Stimulated activated naive B cell treated with anti-CD40 and anti-IgM and Interleukin-4, amounts not matched to agents 10 μg/mL and 1 μg/mL and 100 μg/mL, for 72 hours (primary cell): ENCODE measurements at regions not wholly inside any gene's neighbourhood (a gene's known extent, or its start where the extent isn't known, plus 50 kb on each side); places are given as distances from the start of the nearest gene placed in this dataset.
A peak's percentile ranks its signal among the peaks of the same experiment; 100 is the strongest.

ENCODE experiments used
- ATAC-seq, 2 donors: fragments of 150-1000 bp; cut with Tn5 transposase; replicated peaks; 2 replicates each; pipeline ENCODE4 v1.10.0; 2021; ENCODE audit warnings: moderate library complexity in 1 of 2
- DNase-seq: peaks from one replicate; pipeline ENCODE4 v3.0.0; 2021
- H3K27ac Mint-ChIP-seq: one replicate; pipeline ENCODE4 v1.8.0; 2022; ENCODE audit warnings: mild to moderate bottlenecking, mixed read lengths
- H3K27me3 Mint-ChIP-seq, 2 donors: one replicate each; pipeline ENCODE4 v1.8.0; 2022; ENCODE audit warnings: mixed read lengths in 2 of 2
- H3K36me3 Mint-ChIP-seq, 2 donors: one replicate each; pipeline ENCODE4 v1.8.0; 2022; ENCODE audit warnings: mixed read lengths in 2 of 2, mild to moderate bottlenecking in 1 of 2
- H3K4me1 Mint-ChIP-seq, 2 donors: one replicate each; pipeline ENCODE4 v1.8.0; 2022; ENCODE audit warnings: mixed read lengths in 2 of 2, mild to moderate bottlenecking in 1 of 2
- H3K4me3 Mint-ChIP-seq, 2 donors: one replicate each; pipeline ENCODE4 v1.8.0; 2022; ENCODE audit warnings: mild to moderate bottlenecking in 2 of 2, mixed read lengths in 2 of 2, moderate library complexity in 1 of 2
- H3K9me3 Mint-ChIP-seq, 2 donors: one replicate each; pipeline ENCODE4 v1.8.0; 2022; ENCODE audit warnings: mixed read lengths in 2 of 2, mild to moderate bottlenecking in 1 of 2

DNA sequence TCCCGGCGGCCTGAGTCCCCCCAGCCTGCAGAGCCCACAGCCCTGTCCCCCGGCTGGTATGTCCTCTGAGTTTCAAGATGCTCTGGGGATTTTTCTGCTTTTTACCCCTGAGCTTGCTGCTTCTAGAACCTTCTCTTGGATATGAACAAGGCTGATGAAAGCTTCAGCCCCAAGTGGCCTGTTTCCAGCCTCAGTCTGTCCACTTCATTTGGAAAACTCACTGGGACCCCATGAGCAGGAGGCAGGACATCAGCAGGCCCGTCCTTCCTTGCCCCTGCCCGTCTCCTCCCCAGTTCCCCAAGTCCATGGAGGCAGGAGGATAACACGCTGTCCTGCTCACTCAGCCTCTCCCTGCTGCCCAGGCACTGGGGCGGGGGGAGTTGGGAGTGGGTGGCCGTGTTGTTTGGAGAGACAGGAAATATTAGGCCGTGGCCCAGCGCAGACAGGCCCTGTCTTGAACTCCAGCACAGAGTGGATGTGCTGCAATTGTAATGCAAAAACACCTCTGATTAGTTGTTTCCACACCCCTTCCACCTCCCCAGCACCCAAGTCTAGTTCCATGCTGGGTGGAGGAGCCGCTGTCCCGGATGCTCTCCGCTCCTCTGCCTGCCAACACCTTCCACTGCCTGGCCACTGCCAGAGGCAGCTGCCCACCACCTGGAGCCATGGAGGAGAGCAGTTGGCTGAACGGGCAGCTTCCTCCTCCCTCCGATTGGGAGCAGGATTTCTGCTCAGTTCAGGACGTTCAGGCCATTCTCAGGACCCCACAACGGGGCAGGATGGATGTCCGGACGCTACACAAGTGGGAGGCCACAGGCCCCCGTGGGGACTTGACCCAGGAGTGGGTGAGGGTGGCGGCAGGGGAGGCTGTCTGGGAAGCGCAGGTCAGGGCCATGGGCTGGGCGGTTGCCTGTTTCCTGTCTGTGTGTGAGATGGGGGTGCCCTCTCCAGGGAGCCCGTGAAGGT lies 216.9 kb upstream of the GSE1 start:
- peaks cover 10 to 26% of the 10 kb centered on the region in 2 donors for H3K4me1 Mint-ChIP-seq
- DNase-seq, result no peak
- peaks cover 0 to 32% of the 10 kb centered on the region in 2 donors for H3K27me3 Mint-ChIP-seq
- peak in 1 of 2 donors; percentile 4 for ATAC-seq
- H3K9me3 Mint-ChIP-seq, result no peaks in the 10 kb centered on the region
- no peaks in the 10 kb centered on the region for H3K36me3 Mint-ChIP-seq
- H3K4me3 Mint-ChIP-seq, result peak overlapping the region in 1 of 2 donors; percentile 12
- no peak overlapping the region for H3K27ac Mint-ChIP-seq

DNA sequence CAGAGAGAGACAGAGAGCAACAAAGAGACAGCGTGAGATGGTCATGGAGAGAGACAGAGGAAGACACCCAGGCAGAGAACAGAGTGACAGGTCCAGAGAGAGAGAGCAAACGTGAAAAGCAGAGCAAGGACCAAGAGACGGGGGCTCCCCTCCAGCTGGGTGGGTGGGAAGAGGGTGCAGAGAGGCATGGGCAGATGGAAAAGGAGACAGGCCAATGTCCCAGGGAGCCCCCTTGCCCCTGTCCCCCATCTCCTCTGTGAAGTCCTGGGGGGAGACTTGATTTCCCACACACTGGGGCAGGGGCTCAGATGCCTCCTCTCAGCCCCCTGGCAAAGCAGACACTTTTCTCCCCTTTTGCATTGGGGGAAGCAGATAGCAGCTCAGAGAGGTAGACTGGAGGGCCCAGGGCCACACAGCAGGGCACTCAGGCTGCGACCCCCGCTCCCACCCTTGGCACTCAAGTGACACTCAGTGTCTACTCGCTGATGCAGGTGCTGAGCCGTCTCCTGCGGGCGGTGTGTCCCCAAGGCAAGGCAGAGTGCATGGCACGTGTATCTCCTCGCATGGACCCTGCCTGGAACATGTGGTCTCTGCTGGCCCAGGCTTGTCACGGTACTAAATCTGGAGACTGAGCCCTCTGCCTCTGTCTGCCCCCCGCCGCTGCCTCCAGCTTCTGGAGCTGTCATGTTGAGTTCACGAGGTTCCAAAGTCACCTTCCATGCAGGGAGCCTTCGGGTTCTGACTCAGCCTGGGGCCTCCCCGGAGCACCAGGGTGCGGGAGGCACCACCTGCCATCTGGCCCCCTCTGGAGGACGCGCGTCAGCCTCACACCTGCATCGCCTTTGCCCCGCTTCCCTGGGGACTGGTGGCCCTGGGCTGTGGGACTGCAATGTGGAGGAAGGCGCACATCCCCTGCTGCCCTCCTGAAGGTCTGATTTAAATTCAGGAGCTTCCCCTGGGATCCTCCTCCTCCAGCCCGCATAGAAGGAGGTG lies 215.9 kb upstream of the GSE1 start:
- peak overlapping the region in 1 of 2 donors; percentile 12 for H3K4me3 Mint-ChIP-seq
- peak; percentile 67 to 80 for ATAC-seq
- DNase-seq, result peak; percentile 68

DNA sequence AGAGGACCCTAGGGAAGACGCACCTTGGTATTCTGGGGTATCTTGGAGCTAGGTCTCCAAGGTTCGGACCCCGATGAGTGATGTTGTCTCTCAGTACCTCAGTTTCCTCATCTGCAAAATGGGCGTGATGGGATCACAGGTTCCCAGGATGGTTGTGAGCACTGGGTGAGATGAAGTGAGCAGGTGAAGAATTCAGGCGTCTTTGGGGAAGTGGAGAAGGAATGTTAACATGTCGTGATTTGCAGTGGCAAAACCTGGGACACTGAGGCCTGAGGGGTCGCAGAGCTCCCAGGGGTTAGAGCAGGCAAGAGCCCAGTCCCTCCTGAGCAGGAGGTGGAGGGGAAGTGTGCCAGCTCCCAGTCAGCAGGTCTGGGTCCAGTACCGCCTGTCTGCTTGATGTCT lies 215.1 kb upstream of the GSE1 start:
- no peak for DNase-seq
- Mint-ChIP-seq H3K9me3 (no peaks in the 10 kb centered on the region), H3K27ac (no peak overlapping the region), H3K36me3 (no peaks in the 10 kb centered on the region), H3K27me3 (peaks cover 0 to 28% of the 10 kb centered on the region in 2 donors), H3K4me3 (no peak overlapping the region), H3K4me1 (peaks cover 10 to 28% of the 10 kb centered on the region in 2 donors)
- no peak for ATAC-seq

More for the DNA sequence above, 215.9 kb upstream of the GSE1 start:
- Mint-ChIP-seq H3K27me3 (peaks cover 0 to 28% of the 10 kb centered on the region in 2 donors), H3K9me3 (no peaks in the 10 kb centered on the region), H3K4me1 (peaks cover 10 to 26% of the 10 kb centered on the region in 2 donors), H3K36me3 (no peaks in the 10 kb centered on the region), H3K27ac (no peak overlapping the region)

DNA sequence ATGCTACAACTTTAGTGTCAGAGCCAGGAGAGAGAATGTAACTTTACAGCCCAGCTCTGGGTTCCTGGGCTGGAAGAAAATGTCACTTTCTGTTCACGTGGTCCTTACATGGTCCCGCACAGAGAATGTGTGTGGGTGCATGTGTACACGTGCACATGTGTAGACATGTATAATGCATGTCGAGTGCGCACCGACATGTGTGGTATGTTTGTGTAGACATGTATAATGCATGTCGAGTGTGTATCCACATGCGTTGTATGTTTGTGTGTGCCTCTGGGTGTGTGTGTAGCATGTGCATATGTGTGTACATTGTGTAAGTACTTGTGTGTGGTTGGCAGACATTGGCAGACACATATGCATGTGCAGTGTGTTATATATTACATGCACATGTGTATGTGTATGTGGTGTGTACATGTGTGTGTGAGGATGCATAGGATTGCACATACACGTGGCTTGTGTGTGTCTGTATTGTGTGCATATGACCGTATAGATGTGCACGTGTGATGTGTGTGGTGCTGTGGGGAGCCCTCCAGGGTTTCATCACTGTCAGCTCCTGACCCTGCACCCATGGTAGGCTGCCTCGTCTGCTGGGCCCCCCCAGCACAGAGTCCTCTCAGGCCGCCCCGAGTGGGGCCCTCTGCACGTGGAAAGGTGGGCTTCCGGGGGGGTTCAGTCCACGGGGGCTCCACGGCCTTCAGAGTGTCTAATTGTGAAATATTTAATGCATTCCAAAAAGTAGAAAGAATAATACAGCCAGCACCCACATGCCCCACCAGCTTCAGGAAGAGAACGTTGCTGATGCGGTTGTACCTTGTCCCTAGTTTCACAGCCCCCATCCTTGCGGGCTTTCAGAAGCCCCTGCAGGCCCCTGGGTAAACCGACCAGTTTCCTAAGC lies 214.2 kb upstream of the GSE1 start:
- Mint-ChIP-seq H3K4me3 (no peak overlapping the region), H3K9me3 (no peaks in the 10 kb centered on the region), H3K4me1 (peaks cover 10 to 30% of the 10 kb centered on the region in 2 donors), H3K36me3 (no peaks in the 10 kb centered on the region), H3K27me3 (peaks cover 0 to 28% of the 10 kb centered on the region in 2 donors), H3K27ac (no peak overlapping the region)
- ATAC-seq, result no peak
- no peak for DNase-seq

DNA sequence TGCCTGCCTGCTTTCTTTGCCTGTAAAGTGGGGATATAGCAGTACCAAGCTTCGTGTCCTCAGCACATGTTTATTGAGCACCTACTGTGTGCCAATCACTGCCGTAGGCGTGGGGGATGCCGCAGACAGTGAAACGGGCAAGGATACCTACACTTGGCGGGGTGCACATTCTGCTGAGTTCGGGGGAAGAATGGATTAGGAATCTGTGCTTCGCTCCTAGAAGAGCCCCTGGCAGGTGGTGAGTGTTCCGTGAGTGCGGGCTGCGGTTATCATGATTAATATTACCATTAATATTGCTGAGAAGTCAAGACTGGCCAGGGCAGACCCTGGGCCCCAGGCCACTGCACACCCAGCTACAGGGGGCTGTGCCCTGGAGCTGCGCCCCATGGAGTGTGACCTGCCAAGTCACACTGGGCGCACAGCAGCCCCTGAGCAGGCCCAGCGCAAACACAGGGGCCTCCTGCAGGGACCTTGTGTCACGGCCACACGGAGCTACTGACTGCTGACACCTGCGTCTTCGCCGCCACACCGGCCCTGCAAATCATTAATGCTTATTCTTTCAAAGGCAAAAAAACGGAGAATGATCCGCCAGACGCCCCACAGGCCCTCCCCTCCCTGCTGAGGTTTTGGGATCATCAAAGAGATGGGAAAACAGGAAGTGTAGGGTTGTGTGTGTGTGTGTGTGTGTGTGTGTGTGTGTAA lies 213.4 kb upstream of the GSE1 start:
- Mint-ChIP-seq H3K27ac (no peak overlapping the region), H3K27me3 (peaks cover 0 to 26% of the 10 kb centered on the region in 2 donors), H3K4me1 (peaks cover 10 to 28% of the 10 kb centered on the region in 2 donors), H3K9me3 (no peaks in the 10 kb centered on the region), H3K4me3 (no peak overlapping the region), H3K36me3 (no peaks in the 10 kb centered on the region)
- no peak for ATAC-seq
- no peak for DNase-seq

DNA sequence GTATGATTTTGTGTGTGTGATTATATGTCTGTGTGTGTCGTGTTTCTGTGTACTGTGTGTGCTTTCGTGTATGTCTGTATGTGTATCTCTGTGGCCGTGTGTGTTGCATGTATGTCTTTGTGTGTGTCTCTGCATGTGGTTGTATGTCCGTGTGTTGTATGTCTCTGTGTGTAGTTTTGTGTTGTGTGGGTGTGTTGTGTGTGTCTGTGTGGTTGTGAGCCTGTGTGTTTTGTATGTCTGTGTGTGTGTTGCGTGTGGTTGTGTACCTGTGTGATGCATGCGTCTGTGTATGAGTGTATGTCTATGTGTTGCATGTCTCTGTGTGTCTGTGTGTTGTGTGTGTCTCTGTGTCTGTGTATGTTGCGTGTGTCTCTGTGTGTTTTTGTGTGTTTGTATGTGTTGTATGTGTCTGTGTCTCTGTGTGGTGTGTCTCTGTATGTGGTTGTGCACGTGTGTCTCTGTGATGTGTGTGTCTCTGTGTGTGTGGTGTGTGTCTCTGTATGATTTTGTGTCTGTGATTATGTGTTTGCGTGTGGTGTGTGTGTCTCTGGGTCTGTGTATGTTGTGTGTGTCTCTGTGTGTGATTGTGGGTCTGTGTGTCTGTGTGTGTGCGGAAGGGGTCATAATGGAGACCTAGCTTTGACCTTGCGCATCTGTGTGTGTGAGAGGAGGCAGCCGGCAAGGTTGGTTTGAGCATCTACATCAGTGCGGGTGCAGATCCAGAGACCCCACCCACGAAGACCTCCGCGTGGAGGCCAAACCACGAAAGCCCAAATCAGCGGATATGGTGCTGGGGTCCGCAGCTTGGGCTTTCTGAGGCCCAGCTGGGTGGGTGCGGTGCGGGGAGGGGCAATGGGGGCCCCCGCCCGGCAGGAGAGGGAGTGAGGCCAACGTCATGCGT lies 212.6 kb upstream of the GSE1 start:
- H3K36me3 Mint-ChIP-seq, result no peaks in the 10 kb centered on the region
- H3K4me3 Mint-ChIP-seq, result no peak overlapping the region
- peaks cover 4 to 23% of the 10 kb centered on the region in 2 donors for H3K4me1 Mint-ChIP-seq
- DNase-seq (no peak), ATAC-seq (no peak)
- H3K27ac Mint-ChIP-seq, result no peak overlapping the region
- no peaks in the 10 kb centered on the region for H3K9me3 Mint-ChIP-seq
- peaks cover 0 to 22% of the 10 kb centered on the region in 2 donors for H3K27me3 Mint-ChIP-seq

DNA sequence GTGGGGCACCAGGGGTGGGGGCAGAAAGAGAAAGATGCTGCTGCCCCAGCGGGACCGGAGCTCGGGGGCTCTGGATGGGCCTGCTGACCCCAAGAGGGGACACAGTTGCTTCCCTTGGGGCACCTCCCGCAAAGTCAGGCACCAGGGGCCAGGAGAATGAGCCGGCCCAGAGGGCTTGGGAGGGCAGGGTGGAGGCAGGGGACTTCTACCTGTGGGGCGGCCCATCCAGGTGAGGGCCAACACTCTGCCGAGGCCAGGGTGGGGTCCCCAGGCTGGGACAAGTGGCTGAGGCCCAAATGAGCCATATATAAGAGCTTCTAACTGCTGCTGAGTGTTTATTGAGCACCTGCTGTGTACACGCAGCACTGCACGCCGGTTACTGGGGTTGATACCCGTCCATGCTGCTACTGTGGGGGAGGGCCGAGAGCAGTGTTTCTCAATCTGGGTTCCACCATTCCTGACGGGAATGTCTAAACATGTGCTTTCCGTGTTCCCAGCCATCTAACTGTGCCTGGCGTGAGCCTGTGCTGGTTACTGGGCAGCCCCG lies 211.7 kb upstream of the GSE1 start:
- peaks cover 0 to 18% of the 10 kb centered on the region in 2 donors for H3K27me3 Mint-ChIP-seq
- DNase-seq, result no peak
- H3K9me3 Mint-ChIP-seq, result no peaks in the 10 kb centered on the region
- no peaks in the 10 kb centered on the region for H3K36me3 Mint-ChIP-seq
- peaks cover 4 to 21% of the 10 kb centered on the region in 2 donors for H3K4me1 Mint-ChIP-seq
- no peak overlapping the region for H3K4me3 Mint-ChIP-seq
- no peak for ATAC-seq
- no peak overlapping the region for H3K27ac Mint-ChIP-seq

DNA sequence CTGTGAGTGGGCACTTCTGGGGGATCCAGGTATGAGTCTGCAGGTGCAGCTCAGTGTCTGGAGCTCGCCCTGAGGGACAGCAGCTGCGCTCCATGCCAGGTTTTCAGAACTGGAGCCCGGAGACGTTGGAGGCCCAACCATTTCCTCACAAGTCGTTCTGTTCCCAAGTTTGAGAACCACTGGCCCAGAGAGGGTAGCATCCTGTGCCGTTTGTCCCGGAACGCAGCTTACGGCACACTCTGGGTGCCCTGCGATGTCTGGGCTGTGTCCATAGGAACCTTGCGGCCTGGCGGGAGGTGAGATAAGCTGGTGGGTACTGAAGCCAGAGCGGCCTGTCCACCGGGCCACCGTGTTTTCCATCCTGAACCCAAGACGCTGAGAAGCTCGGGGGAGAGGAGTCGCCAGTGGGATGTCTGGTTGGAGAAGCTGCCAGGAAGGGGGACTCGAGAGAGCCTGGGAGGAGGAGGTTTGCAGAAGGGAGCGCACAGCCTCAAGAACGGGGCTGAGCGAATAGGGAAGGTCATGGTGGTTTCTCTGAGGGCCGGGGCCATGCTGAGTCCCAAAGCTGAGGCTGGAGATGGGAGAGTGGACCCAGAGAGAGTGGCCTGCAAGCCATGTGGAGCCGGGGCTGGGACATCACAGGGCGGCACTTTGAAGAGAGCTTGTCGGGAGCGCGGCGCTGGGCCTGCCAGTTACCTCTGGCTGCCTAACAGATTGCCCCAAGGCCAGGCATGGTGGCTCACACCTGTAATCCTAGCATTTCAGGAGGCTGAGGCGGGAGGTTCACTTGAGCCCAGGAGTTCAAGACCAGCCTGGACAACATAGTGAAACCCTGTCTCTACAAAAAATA lies 211.0 kb upstream of the GSE1 start:
- DNase-seq (no peak), ATAC-seq (no peak)
- no peak overlapping the region for H3K4me3 Mint-ChIP-seq
- no peaks in the 10 kb centered on the region for H3K9me3 Mint-ChIP-seq
- H3K4me1 Mint-ChIP-seq, result peaks cover 4 to 17% of the 10 kb centered on the region in 2 donors
- no peak overlapping the region for H3K27ac Mint-ChIP-seq
- no peaks in the 10 kb centered on the region for H3K36me3 Mint-ChIP-seq
- peaks cover 0 to 13% of the 10 kb centered on the region in 2 donors for H3K27me3 Mint-ChIP-seq

DNA sequence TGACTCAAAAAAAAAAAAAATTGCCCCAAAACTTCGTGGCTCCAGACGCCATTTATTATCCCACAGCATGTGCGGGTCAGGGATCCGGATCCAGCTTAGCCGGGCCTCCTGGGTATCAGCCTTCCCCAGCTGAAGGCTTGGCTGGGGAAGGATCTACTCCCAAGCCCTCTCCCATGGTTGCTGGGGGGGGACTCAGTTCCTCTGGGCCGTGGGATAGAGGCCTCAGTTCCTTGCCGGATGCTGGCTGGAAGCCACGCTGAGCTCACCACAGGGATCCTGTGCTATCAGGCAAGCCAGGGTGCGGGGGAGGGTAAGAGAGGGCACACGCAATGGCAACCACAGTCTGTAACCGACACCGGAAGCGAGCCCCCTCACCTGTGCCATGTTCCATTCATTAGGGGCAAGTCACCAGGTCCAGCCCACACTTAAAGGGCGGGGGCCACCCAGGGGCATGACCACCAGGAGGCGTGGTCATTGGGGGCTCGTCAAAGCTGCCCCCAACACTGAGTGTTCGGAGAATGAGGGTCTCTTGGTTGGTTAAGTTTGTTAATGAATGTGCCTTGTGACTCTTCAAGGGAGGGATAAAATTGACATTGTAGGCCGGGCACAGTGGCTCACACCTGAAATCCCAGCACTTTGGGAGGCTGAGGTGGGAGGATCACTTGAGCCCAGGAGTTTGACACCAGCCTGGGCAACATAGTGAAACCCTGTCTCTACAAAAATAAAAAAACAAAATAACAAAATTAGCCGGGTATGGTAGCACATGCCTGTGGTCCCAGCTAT lies 210.0 kb upstream of the GSE1 start:
- H3K4me3 Mint-ChIP-seq, result no peak overlapping the region
- peaks cover 0 to 8% of the 10 kb centered on the region in 2 donors for H3K4me1 Mint-ChIP-seq
- no peak overlapping the region for H3K27ac Mint-ChIP-seq
- H3K27me3 Mint-ChIP-seq, result peaks cover 0 to 9% of the 10 kb centered on the region in 2 donors
- H3K36me3 Mint-ChIP-seq, result no peaks in the 10 kb centered on the region
- peak; percentile 38 to 64 for ATAC-seq
- H3K9me3 Mint-ChIP-seq, result no peaks in the 10 kb centered on the region
- DNase-seq, result no peak

DNA sequence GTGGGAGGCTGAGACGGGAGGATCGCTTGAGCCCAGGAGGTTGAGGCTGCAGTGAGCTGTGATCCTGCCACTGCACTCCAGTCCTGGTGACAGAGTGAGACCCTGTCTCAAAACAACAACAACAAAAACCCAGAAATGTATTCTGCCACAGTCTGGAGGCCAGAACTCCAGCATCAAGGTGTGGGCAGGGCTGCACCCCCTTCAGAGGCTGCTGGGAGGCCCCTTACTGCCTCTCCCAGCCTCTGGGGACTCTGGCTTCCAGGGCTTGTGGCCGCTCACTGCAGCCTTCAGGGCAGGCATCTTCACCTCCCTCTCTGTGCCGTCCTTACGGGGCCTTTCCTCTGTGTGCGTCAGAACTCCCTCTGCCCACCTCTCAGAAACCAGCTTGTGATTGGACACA lies 209.4 kb upstream of the GSE1 start:
- H3K4me1 Mint-ChIP-seq, result peaks cover 0 to 4% of the 10 kb centered on the region in 2 donors
- no peak overlapping the region for H3K4me3 Mint-ChIP-seq
- no peak overlapping the region for H3K27ac Mint-ChIP-seq
- H3K9me3 Mint-ChIP-seq, result no peaks in the 10 kb centered on the region
- H3K36me3 Mint-ChIP-seq, result no peaks in the 10 kb centered on the region
- DNase-seq, result no peak
- ATAC-seq, result no peak
- peaks cover 0 to 3% of the 10 kb centered on the region in 2 donors for H3K27me3 Mint-ChIP-seq
